ENCODE measurements at regions not wholly inside any gene's neighbourhood (a gene's known extent, or its start where the extent isn't known, plus 50 kb on each side); places are given as distances from the start of the nearest gene placed in this dataset.
"Not testable (repeated sequence)": the region's sequence is repeated elsewhere in the genome, so short reads cannot be mapped to it uniquely, and the experiment has no call there.

GRCh38 chr14:19489475-19489874 lies 55.3 kb upstream of the POTEG start:
- not testable (repeated sequence) for TF ChIP-seq EZH2 (IDR thresholded peaks at IDR 0.05; ENCODE audit: low read length, unreplicated experiment); EZH2phosphoT487 (IDR thresholded peaks at IDR 0.05; ENCODE audit: borderline replicate concordance, low read length); CTCF (conservative IDR thresholded peaks at IDR 0.05; ENCODE audit: low read depth, low read length)

Data from PC-3 (cell line).